A549 (cell line): ENCODE measurements at regions not wholly inside any gene's neighbourhood (a gene's known extent, or its start where the extent isn't known, plus 50 kb on each side); places are given as distances from the start of the nearest gene placed in this dataset.

Experiments used
- CHD2 ChIP-seq: fragments of 150-350 bp; IDR thresholded peaks from 2 replicates; pipeline ENCODE4 v1.6.1; 2014; ENCODE audit warnings: low read length; ENCODE audit not compliant: partially characterized antibody
- CHD4 ChIP-seq: fragments of 200-600 bp; sonication (generic); IDR thresholded peaks from 2 replicates; pipeline ENCODE4 v1.6.1; 2016; ENCODE audit warnings: antibody characterized with exemption, mild to moderate bottlenecking, borderline replicate concordance
- CTCF ChIP-seq: fragments of >200 bp; sonication (Bioruptor Twin); formaldehyde crosslinking; IDR thresholded peaks from 3 replicates; pipeline ENCODE4 v1.5.1; 2016
- KDM1A ChIP-seq: fragments of 200-600 bp; sonication (generic); IDR thresholded peaks from 2 replicates; pipeline ENCODE4 v1.6.1; 2016; ENCODE audit warnings: low read depth, mild to moderate bottlenecking
- MAFK ChIP-seq: fragments of 450-650 bp; IDR thresholded peaks from 2 replicates; pipeline ENCODE4 v1.6.1; 2014; ENCODE audit not compliant: partially characterized antibody
- PHF8 ChIP-seq: fragments of 200-600 bp; sonication (generic); IDR thresholded peaks from 2 replicates; pipeline ENCODE4 v1.6.1; 2016; ENCODE audit warnings: low read depth, mild to moderate bottlenecking, antibody characterized with exemption, moderate library complexity, borderline replicate concordance
- RARB ChIP-seq: fragments of 250-450 bp; sonication (Bioruptor Pico); IDR thresholded peaks from 2 replicates; pipeline ENCODE4 v1.8.0; 2021; ENCODE audit warnings: mild to moderate bottlenecking, moderate library complexity

GRCh38 chr14:98296895-98297294 lies 975.1 kb downstream of the BCL11B start:
- TF ChIP-seq CHD2 (no peak), CTCF (no peak), MAFK (no peak), CHD4 (no peak), RARB (CRISPR knock-in tag) (no peak), PHF8 (no peak), KDM1A (no peak)
